Hematopoietic multipotent progenitor cell treated with erythropoietin and hydrocortisone succinate and interleukin-3 and kit ligand, for 15 days (in vitro differentiated cells): ENCODE measurements at regions not wholly inside any gene's neighbourhood (a gene's known extent, or its start where the extent isn't known, plus 50 kb on each side); places are given as distances from the start of the nearest gene placed in this dataset.
A peak's percentile ranks its signal among the peaks of the same experiment; 100 is the strongest.
"Not testable (repeated sequence)": the region's sequence is repeated elsewhere in the genome, so short reads cannot be mapped to it uniquely, and the experiment has no call there.

ENCODE experiments used
- DNase-seq: peaks from one replicate; pipeline ENCODE4 v3.0.0-alpha.2; 2015; ENCODE audit warnings: low spot score

DNA sequence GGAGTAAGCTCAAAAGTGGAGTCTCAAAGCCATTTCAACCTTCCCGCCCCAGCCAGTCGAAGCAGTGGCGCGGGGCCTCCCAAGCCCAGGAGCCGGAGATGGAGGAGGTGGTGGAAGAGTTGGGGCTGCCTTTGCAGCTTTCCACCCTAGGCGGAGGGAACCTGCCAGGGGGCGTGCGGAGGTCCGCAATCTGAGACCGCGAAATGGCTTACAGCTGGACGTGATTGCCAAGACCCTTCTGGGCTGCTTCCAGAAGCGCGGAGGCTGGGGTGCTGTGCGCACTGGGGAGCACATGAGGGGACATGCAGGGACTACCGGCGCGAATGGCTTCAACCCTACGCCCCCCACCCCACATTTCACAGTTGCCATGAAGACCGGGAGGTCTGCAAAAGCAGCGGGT lies 86.2 kb downstream of the PRR15 start:
- DNase-seq, result no peak

DNA sequence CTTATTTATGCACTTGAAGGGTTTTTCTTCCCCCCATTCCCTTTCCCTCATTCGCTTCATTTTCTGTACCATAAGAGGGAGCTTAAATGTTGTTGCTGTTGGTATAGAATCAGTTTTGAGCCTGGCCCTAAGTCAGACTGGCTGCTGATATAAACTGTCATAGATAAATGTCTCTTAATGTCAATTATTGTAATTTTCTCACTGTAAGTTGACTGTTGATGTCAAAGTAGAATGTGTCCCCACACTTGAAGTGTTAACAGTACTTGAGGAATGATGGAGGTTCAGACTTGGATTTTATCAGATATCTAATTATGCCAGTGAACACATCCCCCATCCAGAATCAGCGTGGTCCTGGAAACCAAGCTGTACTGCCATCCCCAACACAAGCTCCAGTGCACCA lies 87.8 kb downstream of the PRR15 start:
- DNase-seq, result no peak

DNA sequence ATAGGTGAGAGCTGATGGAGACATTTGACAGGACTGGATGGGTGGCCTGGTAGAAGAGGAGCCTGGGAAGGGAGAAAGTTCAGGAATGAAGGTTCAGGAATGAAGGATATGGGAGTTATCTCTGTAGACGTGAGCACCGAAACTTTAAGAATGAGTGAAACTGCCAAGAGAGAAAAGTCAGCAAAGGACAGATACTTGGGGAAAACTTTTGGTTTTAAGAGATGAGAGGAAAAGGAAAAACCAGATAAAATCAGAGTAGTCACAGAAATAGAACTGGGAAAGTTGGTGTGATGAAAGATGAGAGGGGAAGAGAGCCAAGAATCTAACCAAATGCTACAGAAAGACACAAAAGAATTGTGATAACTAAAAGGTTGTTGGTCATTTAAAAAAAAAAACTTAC lies 88.9 kb downstream of the PRR15 start:
- no peak for DNase-seq

DNA sequence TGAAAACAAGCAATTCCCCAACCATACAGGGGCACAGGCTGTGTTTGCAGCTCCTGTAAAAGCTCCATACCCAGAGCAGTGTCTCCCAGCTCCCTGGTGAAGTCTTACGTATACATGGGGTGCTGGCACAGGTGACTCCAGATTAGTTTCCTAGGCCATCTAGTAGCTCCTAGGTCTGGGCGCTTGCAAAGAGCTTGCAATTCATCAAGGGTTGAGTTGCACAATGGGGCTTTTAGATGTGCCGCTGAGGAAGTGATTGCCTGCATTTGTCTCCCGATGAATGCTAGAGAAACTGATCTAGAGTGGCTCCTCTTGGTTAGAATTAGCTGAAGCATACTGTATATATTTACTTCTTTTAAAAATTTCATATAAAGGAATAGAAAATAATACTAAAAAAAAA lies 90.7 kb downstream of the PRR15 start:
- not testable (repeated sequence) for DNase-seq

DNA sequence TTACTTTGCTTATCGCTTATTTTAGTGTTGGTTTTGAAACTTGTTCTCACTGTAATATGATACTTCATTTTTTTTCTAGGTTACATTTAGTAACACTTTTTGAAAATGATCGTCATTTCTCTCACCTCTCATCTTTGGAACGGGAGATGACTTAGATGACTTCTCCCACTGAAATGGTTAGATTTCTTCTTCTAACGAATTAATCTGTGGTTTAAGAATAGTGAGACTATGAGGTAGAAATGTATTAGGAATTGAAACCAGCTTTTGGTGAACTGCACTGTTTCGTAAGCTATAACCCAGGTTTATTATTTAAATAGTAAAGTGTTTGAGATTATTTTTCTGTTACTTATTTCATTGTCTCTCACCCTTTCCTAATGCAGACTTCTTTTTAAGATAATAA lies 93.7 kb downstream of the PRR15 start:
- DNase-seq, result no peak

DNA sequence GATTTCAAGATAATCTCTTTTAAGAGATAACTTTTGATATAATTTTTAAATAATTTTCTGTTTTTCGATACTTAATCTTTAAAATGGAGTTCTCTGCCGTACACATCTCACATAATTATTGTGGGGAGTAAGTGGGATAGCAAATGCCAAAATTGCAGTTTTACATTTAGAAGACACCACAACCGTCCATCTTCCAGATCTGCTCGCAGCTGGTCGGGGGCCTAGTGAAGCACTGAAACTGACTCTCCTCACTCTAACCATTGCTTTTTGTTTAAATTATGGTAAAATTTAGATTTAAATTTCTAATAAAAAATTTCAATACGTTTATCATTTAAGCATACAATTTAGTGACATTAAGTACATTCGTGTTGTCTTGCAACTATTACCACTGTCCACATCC lies 94.2 kb downstream of the PRR15 start:
- DNase-seq, result no peak

DNA sequence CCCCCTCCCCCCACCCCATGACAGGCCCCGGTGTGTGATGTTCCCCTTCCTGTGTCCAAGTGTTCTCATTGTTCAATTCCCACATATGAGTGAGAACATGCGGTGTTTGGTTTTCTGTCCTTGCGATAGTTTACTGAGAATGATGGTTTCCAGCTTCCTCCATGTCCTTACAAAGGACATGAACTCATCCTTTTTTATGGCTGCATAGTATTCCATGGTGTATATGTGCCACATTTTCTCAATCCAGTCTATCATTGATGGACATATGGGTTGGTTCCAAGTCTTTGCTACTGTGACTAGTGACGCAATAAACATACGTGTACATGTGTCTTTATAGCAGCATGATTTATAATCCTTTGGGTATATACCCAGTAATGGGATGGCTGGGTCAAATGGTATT lies 95.6 kb downstream of the PRR15 start:
- not testable (repeated sequence) for DNase-seq

DNA sequence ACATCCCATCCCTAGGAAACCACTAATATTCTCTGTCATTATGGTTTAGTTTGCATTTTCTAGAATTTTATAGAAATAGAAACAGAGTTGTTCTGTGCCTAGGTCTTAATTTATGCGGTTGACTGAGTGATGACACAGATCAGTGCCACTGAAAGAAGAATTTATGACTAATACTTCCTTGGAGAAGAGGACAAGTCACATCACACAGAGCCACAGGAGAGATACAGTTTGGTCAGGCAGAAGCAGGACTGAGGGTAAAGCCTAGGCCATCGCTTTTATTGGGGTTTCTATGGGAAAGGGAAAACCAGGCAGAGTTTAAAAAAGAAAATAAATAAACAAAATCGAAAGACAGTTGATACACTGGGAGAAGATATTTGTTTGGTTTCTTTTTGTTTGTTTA lies 99.3 kb downstream of the PRR15 start:
- not testable (repeated sequence) for DNase-seq

DNA sequence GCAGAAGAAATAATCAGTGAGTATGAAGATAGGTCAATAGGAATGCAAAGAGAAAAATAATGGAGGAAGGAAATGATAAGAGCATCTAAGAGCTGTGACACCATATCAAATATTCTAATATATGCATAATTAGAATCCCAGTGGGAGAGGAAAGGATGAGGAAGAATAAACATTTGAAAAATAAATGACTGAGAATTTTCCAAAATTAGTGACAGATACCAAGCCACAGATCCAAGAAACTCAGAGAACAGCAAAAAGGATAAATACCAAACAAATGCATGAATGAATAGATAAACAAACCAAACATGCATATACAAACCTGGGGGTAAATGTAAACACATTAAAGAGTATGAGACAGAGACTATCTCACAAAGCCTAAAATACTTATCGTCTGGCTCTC lies 101.4 kb downstream of the PRR15 start:
- DNase-seq, result not testable (repeated sequence)

DNA sequence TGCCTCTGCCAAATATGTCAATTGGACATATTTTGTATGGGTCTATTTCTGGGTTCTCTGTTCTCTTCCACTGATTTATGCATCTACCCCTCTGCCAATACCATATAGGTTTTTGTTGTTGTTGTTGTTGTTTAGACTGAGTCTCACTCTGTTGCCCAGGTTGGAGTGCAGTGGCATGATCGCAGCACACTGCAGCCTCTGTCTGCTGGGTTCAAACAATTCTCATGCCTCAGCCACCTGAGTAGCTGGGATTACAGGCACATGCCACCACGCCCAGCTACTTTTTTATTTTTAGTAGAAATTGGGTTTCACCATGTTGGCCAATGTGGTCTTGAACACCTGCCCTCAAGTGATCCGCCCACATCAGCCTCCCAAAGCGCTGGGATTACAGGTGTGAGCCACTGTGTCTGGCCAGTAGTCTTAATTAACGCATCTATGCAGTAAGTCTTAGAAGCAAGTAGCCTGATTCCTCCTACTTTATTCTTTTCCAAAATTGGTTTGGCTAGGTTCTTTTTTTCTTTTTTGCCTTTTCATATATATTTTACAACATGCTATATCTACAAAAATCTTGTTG lies 103.5 kb downstream of the PRR15 start:
- not testable (repeated sequence) for DNase-seq

DNA sequence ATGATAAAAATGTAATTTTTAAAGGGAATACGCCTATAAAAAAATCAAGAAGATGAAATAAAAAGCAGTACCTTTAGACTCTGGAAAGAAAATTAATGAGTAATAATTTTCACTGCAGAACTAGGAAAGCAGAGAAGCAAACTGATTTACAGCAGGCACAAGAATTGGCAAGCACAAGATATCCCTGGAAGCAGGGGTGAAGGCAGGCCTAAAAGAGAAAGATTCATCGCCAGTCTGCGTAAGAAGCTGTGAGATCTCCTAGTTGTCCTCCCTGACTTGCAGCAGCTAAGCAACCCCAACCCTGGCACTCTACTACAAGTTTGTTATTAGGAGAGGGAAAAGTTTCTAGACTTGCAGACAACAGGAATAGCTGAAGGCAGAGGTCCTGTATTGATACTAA lies 107.7 kb downstream of the PRR15 start:
- DNase-seq, result not testable (repeated sequence)

DNA sequence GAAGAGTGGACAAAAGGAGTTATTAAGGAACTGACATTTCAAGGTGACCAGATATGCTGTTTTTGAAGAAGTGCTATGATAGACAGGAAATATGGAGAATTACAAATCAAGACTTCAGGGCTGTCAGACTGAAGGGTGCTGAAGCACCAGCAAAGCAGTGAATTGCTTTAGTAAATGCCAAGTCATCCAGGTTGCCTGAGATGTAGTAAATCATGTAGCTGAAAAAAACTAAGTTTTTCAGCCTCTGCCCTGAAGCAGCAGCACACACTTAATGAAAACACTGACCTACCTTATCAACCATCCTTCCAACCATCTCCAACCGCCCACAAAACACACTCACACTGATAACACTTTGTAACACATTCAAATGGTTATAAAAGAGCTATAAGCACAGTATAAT lies 110.0 kb downstream of the PRR15 start:
- not testable (repeated sequence) for DNase-seq

DNA sequence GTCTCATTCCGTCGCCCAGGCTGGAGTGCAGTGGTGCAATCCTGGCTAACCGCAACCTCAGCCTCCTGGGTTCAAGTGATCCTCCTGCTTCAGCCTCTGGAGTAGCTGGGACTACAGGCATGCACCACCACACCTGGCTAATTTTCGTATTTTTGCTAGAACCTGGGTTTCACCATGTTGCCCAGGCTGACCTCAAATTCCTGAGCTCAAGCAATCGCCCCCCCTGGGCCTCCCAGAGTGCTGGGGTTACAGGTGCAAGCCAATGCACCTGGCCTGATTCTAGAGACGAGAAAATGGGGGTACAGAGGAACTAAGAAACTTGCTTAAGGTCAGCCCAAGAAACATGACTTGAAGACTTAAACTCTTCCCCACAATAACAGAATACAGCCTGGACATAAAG lies 111.0 kb downstream of the PRR15 start:
- not testable (repeated sequence) for DNase-seq

DNA sequence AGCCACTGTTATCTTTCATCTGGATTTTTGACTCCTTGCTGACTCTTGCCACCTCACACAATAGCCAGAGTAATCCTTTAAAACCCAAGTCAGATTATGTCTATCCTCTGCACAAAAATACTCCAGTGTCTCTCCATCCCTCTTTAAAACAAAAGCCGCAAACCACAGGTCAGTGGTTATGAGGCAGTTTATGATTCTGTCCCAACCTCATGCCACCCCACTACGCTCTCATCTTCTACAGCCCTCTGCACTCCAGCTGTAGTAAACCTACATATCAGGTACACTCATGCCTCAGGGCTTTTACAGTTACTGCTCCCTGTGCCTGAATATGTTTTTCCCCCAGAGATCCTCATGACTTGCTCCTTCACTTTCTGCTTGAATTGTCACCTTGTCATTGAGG lies 113.6 kb downstream of the PRR15 start:
- DNase-seq, result not testable (repeated sequence)

DNA sequence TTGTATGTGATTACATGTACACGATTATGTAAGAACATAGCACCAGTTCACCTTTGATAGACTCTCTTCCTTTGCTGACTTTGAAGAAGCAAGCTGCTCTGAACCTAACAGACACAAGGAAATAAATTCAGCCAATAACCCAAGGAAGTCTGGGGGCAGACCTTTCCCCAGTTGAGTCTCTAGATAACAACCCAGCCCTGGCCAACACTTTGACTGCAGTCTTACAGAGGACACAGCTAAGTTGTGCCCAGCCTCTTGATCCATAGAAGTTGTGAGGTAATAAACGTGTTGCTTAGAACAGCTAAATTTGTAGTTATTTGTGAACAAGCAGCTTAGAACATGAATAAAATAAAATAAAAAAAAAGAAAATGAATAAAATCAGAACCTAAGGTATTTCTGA lies 116.3 kb downstream of the PRR15 start:
- DNase-seq, result not testable (repeated sequence)

DNA sequence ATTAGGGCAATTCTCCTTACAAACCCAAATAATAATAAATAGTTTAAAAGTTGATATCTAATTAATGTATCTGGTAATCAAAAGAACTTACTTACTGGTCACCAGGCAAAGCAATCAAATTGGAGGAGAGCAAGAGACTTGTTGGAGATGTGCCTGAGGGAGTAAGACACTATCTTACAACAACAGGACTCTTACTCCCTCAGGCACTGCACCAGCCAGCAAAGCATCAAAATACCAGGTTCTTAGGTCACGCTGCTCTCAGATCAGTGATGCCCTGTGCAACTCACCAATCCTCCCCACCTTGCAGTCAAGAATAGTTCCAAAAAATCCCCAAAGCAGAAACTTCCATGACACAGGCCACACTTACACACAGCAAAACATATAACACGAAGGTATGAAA lies 117.0 kb downstream of the PRR15 start:
- DNase-seq, result not testable (repeated sequence)

DNA sequence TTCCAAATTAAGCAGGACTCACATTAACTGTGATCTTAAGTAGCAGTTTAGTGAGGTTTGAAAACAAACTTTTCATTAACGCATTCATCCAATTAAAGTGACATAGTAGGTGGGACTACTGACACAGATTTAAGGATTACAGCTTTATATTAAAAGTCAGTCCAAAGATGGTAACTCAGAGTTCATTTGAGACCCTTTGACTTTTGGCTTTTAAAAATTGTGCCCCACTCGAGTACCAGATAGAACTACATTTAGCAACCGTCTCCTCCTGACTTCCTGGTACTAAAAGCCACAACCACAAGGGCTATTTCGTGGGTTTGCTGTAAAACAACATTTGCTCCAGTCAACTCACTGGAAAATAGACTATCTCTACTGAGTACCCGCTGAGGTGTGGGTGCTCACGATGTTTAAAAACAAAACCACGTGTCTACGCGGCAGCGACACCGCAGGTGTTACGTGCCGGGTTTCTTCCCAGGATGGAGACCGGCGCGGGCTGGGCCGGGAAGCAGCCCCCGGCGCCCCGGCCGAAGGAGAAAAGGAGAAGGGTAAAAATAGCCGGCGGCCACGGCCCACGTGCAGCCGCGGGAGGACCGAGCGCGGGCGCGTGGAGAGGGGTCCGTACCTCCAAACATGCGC lies 120.6 kb downstream of the PRR15 start:
- not testable (repeated sequence) for DNase-seq

DNA sequence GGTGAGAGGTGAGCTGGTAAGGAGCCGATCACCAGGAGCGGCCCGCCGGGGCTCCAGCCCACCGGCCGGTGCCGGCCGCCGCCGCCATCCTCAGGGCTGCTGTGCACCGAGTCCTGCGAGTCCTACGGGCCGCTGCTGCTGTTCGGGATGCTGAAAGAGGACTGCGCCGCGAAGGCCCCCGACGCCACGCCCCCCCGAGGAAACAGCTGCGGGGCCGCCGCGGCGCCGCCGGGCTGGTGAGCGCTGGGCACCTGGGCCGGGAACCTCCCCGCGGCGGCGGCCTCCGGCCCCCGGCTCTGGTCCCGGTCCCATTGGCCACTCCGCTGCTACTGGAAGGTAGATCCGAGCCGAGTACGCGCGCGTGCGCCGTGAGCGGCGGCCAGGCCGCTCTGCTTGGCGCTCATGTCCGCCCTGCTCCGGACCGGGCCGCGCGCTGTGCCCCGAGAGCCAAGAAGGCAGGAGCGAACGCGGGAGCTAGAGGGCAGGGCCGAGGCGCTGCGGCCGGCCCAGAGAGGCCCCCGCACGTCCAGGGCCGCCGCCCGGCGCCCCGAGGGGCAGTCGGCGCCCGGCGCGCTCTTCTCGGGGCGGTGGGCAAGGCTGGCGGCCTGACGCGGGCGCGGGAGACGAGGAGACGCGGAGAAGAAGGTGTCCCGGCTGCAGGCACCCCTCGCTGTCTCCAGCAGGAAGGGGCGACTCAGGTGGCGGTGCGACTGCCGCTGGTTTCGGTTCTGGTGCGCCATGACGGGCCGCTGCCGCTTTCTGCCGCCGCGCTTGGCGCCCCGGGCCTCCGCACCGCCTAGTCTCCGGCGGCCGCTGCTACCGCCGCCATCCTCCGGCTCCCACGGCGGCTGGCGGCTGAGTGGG lies 121.3 kb upstream of the WIPF3 start:
- peak; percentile 49 for DNase-seq

DNA sequence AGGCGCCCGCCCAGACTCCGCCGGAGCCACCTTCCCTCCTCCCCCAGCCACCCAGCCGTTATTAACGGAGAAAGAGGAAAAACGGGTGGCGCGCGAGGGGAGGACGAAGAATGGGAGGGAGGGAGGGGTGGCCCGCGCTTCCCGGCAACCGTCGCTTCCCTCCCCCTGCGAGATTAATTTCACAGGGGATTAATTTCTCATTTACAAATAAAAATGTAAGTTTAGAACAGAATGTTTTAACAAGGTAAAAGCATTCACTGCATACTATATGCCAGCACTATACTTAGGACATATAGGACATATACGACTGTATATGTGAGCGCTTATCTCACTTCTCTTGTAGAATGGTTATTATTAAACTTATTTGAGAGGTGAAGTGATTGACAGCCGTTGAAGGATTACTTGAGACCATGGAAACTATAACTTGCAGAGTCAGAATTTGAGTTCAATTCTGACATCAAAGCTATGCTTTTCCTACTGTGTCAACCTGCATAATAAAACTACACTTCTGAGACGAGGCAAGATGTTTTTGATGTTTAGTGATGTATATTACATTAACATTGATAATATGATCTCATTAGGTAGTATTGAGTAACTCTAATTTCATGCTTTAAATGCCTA lies 120.5 kb upstream of the WIPF3 start:
- peak; percentile 5 for DNase-seq

DNA sequence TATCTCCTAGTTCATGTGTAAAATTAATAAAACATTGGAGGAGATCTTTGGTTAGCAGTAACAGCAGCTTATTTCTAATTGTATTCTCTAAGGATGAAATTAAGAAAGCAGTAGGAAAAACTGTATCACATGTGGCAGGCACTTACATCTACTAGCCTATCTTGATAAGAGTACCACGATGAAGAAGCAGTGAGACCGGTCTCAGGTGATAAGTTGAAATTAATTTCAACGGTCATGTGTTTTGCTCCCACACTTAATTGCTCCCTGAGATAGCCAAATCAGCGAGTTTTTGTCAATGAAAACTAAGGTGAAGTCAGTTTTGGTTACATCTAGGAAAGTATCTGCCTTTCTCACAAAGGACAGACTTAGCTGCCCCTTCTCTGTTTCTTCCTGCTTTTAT lies 115.8 kb upstream of the WIPF3 start:
- not testable (repeated sequence) for DNase-seq

DNA sequence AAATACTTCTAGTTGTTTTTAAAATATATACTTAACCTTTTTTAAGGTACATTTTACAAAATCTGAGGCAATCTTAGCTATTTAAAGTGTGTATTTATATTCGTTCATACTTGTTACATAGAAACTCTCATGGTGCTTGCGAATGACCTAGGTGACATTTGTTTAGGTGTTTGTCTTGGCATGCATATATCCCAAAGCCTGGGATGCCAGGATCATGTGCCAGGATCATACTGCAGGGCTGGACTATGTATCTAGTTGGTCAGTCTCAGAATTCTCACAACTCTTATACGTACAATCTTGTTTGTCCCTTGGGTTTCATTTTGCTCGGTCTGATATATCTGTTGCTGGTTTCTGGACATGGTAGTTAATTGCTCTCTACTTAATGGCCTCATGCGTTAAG lies 109.9 kb upstream of the WIPF3 start:
- not testable (repeated sequence) for DNase-seq

DNA sequence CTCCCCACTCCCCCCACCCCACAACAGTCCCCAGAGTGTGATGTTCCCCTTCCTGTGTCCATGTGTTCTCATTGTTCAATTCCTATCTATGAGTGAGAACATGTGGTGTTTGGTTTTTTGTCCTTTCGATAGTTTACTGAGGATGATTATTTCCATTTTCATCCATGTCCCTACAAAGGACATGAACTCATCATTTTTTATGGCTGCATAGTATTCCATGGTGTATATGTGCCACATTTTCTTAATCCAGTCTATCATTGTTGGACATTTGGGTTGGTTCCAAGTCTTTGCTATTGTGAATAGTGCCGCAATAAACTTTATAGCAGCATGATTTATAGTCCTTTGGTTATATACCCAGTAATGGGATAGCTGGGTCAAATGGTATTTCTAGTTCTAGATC lies 106.6 kb upstream of the WIPF3 start:
- not testable (repeated sequence) for DNase-seq

DNA sequence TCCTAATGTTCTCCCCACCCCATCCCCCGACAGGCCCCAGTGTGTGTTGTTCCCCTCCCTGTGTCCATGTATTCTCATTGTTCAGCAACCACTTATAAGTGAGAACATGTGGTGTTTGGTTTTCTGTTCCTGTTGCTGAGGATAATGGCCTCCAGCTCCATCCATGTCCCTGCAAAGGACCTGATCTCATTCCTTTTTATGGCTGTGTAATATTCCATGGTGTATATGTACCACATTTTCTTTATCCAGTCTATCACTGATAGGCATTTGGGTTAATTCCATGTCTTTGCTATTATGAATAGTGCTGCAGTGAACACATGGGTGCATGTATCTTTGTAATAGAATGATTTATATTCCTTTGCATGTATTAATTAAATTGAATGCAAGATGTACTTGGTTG lies 104.8 kb upstream of the WIPF3 start:
- DNase-seq, result not testable (repeated sequence)
